ENCODE measurements at regions not wholly inside any gene's neighbourhood (a gene's known extent, or its start where the extent isn't known, plus 50 kb on each side); places are given as distances from the start of the nearest gene placed in this dataset.
"Not testable (repeated sequence)": the region's sequence is repeated elsewhere in the genome, so short reads cannot be mapped to it uniquely, and the experiment has no call there.

DNA sequence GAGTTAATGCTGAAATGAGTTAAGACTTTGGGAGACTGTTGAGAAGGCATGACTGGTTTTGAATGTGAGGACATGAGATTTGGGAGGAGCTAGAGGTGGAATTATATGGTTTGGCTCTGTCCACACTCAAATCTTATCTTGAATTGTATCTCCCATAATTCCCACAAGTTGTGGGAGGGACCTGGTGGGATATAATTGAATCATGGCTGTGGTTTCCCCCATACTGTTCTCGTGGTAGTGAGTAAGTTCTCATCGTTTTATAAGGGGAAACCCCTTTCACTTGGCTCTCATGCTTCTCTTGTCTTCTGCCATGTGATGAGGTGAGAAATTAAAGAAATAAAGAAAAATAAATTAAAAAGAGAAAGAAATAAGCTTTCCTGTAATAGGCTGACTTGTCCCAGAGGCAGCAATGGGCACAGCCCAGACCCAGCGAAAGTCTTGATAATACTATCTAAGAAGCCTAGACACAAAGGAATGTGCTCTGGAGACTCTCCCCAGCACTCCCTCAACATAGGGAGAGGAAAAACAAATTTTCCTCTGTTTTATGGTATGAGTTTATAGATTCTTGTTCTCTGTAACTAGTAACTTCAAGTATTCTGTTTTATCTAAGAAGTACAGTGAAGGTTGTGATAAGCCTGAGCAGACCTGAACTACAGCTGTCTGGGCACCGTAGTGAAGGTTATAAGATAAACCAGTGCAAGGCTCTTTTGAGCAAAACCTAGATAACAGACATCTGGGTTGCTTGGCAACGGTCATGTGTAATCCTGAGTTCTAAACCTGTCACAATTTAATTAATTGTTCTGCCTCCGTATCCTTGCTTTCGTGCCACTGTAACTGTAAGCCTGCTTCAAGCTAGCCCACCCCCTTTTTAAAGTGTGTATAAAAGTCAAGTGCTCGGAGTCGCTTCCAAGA is 88.9 kb upstream of the ECI2 start:
- H4K20me1 ChIP-seq (ENCODE audit: insufficient read depth), result no peaks in the 10 kb centered on the region
- no peak overlapping the region for H2AFZ ChIP-seq (ENCODE audit: low read depth, low read length)
- no peak overlapping the region for H3K9ac ChIP-seq (ENCODE audit: low read length)
- H3K36me3 ChIP-seq (ENCODE audit: insufficient read depth, low read length), result no peaks in the 10 kb centered on the region
- H3K79me2 ChIP-seq (replicated peaks; ENCODE audit: insufficient read depth, low read length), result no peaks in the 10 kb centered on the region
- H3K4me2 ChIP-seq (ENCODE audit: low read length), result no peak overlapping the region
- no peaks in the 10 kb centered on the region for H3K9me2 ChIP-seq (ENCODE audit: insufficient read depth, low read length)
- no peak for TF ChIP-seq EZH2 (IDR thresholded peaks at IDR 0.05; ENCODE audit: borderline replicate concordance, insufficient read depth, low read length, poor library complexity, severe bottlenecking)
- TF ChIP-seq TAF1 (IDR thresholded peaks at IDR 0.05; ENCODE audit: low read depth), result no peak
- TF ChIP-seq, protein P1, sequence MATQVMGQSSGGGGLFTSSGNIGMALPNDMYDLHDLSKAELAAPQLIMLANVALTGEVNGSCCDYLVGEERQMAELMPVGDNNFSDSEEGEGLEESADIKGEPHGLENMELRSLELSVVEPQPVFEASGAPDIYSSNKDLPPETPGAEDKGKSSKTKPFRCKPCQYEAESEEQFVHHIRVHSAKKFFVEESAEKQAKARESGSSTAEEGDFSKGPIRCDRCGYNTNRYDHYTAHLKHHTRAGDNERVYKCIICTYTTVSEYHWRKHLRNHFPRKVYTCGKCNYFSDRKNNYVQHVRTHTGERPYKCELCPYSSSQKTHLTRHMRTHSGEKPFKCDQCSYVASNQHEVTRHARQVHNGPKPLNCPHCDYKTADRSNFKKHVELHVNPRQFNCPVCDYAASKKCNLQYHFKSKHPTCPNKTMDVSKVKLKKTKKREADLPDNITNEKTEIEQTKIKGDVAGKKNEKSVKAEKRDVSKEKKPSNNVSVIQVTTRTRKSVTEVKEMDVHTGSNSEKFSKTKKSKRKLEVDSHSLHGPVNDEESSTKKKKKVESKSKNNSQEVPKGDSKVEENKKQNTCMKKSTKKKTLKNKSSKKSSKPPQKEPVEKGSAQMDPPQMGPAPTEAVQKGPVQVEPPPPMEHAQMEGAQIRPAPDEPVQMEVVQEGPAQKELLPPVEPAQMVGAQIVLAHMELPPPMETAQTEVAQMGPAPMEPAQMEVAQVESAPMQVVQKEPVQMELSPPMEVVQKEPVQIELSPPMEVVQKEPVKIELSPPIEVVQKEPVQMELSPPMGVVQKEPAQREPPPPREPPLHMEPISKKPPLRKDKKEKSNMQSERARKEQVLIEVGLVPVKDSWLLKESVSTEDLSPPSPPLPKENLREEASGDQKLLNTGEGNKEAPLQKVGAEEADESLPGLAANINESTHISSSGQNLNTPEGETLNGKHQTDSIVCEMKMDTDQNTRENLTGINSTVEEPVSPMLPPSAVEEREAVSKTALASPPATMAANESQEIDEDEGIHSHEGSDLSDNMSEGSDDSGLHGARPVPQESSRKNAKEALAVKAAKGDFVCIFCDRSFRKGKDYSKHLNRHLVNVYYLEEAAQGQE (IDR thresholded peaks at IDR 0.05; ENCODE audit: borderline replicate concordance), result no peak
- TF ChIP-seq POLR2AphosphoS5 (IDR thresholded peaks at IDR 0.05), result no peak
- no peak for TF ChIP-seq SMC3 (conservative IDR thresholded peaks at IDR 0.05; ENCODE audit: poor library complexity)
- TF ChIP-seq EP300 (conservative IDR thresholded peaks at IDR 0.05; ENCODE audit: poor library complexity, severe bottlenecking), result no peak
- no peak for TF ChIP-seq RAD21 (conservative IDR thresholded peaks at IDR 0.05)
- no peak for TF ChIP-seq MXI1 (conservative IDR thresholded peaks at IDR 0.05; ENCODE audit: poor library complexity, severe bottlenecking)
- TF ChIP-seq, protein P2, sequence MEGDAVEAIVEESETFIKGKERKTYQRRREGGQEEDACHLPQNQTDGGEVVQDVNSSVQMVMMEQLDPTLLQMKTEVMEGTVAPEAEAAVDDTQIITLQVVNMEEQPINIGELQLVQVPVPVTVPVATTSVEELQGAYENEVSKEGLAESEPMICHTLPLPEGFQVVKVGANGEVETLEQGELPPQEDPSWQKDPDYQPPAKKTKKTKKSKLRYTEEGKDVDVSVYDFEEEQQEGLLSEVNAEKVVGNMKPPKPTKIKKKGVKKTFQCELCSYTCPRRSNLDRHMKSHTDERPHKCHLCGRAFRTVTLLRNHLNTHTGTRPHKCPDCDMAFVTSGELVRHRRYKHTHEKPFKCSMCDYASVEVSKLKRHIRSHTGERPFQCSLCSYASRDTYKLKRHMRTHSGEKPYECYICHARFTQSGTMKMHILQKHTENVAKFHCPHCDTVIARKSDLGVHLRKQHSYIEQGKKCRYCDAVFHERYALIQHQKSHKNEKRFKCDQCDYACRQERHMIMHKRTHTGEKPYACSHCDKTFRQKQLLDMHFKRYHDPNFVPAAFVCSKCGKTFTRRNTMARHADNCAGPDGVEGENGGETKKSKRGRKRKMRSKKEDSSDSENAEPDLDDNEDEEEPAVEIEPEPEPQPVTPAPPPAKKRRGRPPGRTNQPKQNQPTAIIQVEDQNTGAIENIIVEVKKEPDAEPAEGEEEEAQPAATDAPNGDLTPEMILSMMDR (IDR thresholded peaks at IDR 0.05; ENCODE audit: poor library complexity, severe bottlenecking), result no peak
- no peak overlapping the region for H3K27ac ChIP-seq (ENCODE audit: low read length)
- H3K4me3 ChIP-seq (ENCODE audit: low read length), result no peak overlapping the region
- no peaks in the 10 kb centered on the region for H3K27me3 ChIP-seq (ENCODE audit: insufficient read depth, low read depth, low read length)
- no peaks in the 10 kb centered on the region for H3K9me3 ChIP-seq (ENCODE audit: low read length)
- no peaks in the 10 kb centered on the region for H3F3A ChIP-seq (ENCODE audit: insufficient read depth, low read length, poor library complexity, severe bottlenecking)

DNA sequence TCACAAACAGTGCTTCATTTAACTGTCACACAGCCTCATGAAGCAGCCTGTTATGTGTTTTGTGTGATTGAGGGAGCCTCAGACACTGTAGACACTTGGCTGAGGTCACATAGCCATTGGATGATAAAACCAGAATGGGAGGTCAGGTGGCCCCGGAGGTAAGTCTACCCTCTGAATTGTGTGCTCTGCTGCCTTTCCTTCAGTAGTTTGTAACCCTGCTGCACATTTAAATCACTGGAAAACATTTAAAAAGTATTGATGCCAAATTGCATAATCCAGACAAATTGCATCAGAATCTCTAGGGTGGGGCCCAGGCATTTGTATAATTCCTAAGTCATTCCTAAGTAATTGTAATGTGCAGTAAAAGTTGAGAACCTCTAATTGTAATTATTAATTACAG is 85.2 kb upstream of the ECI2 start:
- Histone ChIP-seq H3K9ac (ENCODE audit: low read length) (no peak overlapping the region), H3K4me2 (ENCODE audit: low read length) (no peak overlapping the region), H3K9me3 (ENCODE audit: low read length) (no peaks in the 10 kb centered on the region), H3K27me3 (ENCODE audit: insufficient read depth, low read depth, low read length) (no peaks in the 10 kb centered on the region), H3K36me3 (ENCODE audit: insufficient read depth, low read length) (no peaks in the 10 kb centered on the region), H3K27ac (ENCODE audit: low read length) (no peak overlapping the region), H3F3A (ENCODE audit: insufficient read depth, low read length, poor library complexity, severe bottlenecking) (no peaks in the 10 kb centered on the region), H3K79me2 (replicated peaks; ENCODE audit: insufficient read depth, low read length) (no peaks in the 10 kb centered on the region), H3K4me3 (ENCODE audit: low read length) (no peak overlapping the region), H4K20me1 (ENCODE audit: insufficient read depth) (no peaks in the 10 kb centered on the region), H2AFZ (ENCODE audit: low read depth, low read length) (no peak overlapping the region), H3K9me2 (ENCODE audit: insufficient read depth, low read length) (no peaks in the 10 kb centered on the region)
- no peak for TF ChIP-seq SMC3 (conservative IDR thresholded peaks at IDR 0.05; ENCODE audit: poor library complexity)
- TF ChIP-seq, protein P2 (IDR thresholded peaks at IDR 0.05; ENCODE audit: poor library complexity, severe bottlenecking), result no peak
- no peak for TF ChIP-seq TAF1 (IDR thresholded peaks at IDR 0.05; ENCODE audit: low read depth)
- TF ChIP-seq, protein P1 (IDR thresholded peaks at IDR 0.05; ENCODE audit: borderline replicate concordance), result no peak
- no peak for TF ChIP-seq POLR2AphosphoS5 (IDR thresholded peaks at IDR 0.05)

DNA sequence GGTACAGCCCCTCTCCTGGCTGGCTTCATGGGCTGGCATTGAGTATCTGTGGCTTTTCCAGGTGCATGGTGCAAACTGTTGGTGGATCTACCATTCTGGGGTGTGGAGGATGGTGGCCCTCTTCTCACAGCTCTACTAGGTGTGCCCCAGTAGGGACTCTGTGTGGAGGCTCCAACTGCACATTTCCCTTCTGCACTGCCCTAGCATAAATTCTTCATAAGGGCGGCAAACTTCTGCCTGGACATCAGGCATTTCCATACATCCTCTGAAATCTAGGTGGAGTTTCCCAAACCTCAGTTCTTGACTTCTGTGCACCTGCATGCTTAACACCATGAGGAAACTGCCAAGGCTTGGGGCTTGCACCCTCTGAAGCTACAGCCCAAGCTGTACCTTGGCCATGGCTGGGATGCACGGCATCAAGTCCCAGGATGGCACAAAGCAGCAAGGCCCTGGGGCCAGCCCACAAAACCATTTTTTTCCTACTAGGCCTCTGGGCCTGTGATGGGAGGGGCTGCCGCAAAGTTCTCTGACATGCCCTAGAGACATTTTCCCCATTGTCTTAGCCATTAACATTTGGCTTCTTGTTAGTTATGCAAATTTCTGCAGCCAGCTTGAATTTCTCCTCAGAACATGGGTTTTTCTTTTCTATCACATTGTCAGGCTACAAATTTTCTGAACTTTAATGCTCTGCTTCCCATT is 83.4 kb upstream of the ECI2 start:
- H3K79me2 ChIP-seq (replicated peaks; ENCODE audit: insufficient read depth, low read length); H4K20me1 ChIP-seq (ENCODE audit: insufficient read depth); H3K4me3 ChIP-seq (ENCODE audit: low read length); H3K27me3 ChIP-seq (ENCODE audit: insufficient read depth, low read depth, low read length); H3K9ac ChIP-seq (ENCODE audit: low read length); H3K9me3 ChIP-seq (ENCODE audit: low read length); H3K4me2 ChIP-seq (ENCODE audit: low read length); H2AFZ ChIP-seq (ENCODE audit: low read depth, low read length); H3F3A ChIP-seq (ENCODE audit: insufficient read depth, low read length, poor library complexity, severe bottlenecking); H3K36me3 ChIP-seq (ENCODE audit: insufficient read depth, low read length); H3K9me2 ChIP-seq (ENCODE audit: insufficient read depth, low read length); H3K27ac ChIP-seq (ENCODE audit: low read length): not testable (repeated sequence)
